ENCODE measurements at regions not wholly inside any gene's neighbourhood (a gene's known extent, or its start where the extent isn't known, plus 50 kb on each side); places are given as distances from the start of the nearest gene placed in this dataset.
"Not testable (repeated sequence)": the region's sequence is repeated elsewhere in the genome, so short reads cannot be mapped to it uniquely, and the experiment has no call there.

GRCh38 chr1:104248385-104248784, 498.7 kb downstream of the AMY1C start:
- H3K9me3 ChIP-seq (ENCODE audit: low read length) = no peaks in the 10 kb centered on the region
- no peaks in the 10 kb centered on the region for H3K36me3 ChIP-seq (ENCODE audit: insufficient read depth, low read length)
- no peak overlapping the region for H3K27ac ChIP-seq (ENCODE audit: low read depth, low read length)
- no peaks in the 10 kb centered on the region for H3K27me3 ChIP-seq (ENCODE audit: control insufficient read depth in 1 of 2, insufficient read depth in 2 of 2, low read length in 2 of 2)
- H3K9ac ChIP-seq (ENCODE audit: low read length) = no peak overlapping the region
- H3K4me3 ChIP-seq (ENCODE audit: low read depth in 1 of 2, low read length in 2 of 2) = no peak overlapping the region
- no peaks in the 10 kb centered on the region for H3K4me1 ChIP-seq (ENCODE audit: insufficient read depth, low read length)

GRCh38 chr1:104259481-104259880, 509.8 kb downstream of the AMY1C start:
- Histone ChIP-seq H3K9me3 (ENCODE audit: low read length) (no peaks in the 10 kb centered on the region), H3K27ac (ENCODE audit: low read depth, low read length) (no peak overlapping the region), H3K9ac (ENCODE audit: low read length) (no peak overlapping the region), H3K36me3 (ENCODE audit: insufficient read depth, low read length) (no peaks in the 10 kb centered on the region), H3K27me3 (ENCODE audit: control insufficient read depth in 1 of 2, insufficient read depth in 2 of 2, low read length in 2 of 2) (no peaks in the 10 kb centered on the region), H3K4me1 (ENCODE audit: insufficient read depth, low read length) (no peaks in the 10 kb centered on the region), H3K4me3 (ENCODE audit: low read depth in 1 of 2, low read length in 2 of 2) (no peak overlapping the region)

GRCh38 chr1:104263110-104263509, 513.4 kb downstream of the AMY1C start:
- H3K27me3 ChIP-seq (ENCODE audit: control insufficient read depth in 1 of 2, insufficient read depth in 2 of 2, low read length in 2 of 2); H3K9me3 ChIP-seq (ENCODE audit: low read length); H3K36me3 ChIP-seq (ENCODE audit: insufficient read depth, low read length); H3K27ac ChIP-seq (ENCODE audit: low read depth, low read length); H3K4me1 ChIP-seq (ENCODE audit: insufficient read depth, low read length); H3K4me3 ChIP-seq (ENCODE audit: low read depth in 1 of 2, low read length in 2 of 2); H3K9ac ChIP-seq (ENCODE audit: low read length): not testable (repeated sequence)

- Histone ChIP-seq H3K36me3 (ENCODE audit: insufficient read depth, low read length) (no peaks in the 10 kb centered on the region), H3K9ac (ENCODE audit: low read length) (no peak overlapping the region), H3K4me3 (ENCODE audit: low read depth in 1 of 2, low read length in 2 of 2) (no peak overlapping the region), H3K27ac (ENCODE audit: low read depth, low read length) (no peak overlapping the region), H3K27me3 (ENCODE audit: control insufficient read depth in 1 of 2, insufficient read depth in 2 of 2, low read length in 2 of 2) (no peaks in the 10 kb centered on the region), H3K9me3 (ENCODE audit: low read length) (no peaks in the 10 kb centered on the region), H3K4me1 (ENCODE audit: insufficient read depth, low read length) (no peaks in the 10 kb centered on the region)
These were observed 514.8 kb downstream of the AMY1C start for GRCh38 chr1:104264521-104264920.

- no peaks in the 10 kb centered on the region for H3K9me3 ChIP-seq (ENCODE audit: low read length)
- H3K4me1 ChIP-seq (ENCODE audit: insufficient read depth, low read length) = no peaks in the 10 kb centered on the region
- H3K9ac ChIP-seq (ENCODE audit: low read length) = no peak overlapping the region
- no peaks in the 10 kb centered on the region for H3K27me3 ChIP-seq (ENCODE audit: control insufficient read depth in 1 of 2, insufficient read depth in 2 of 2, low read length in 2 of 2)
- H3K36me3 ChIP-seq (ENCODE audit: insufficient read depth, low read length) = no peaks in the 10 kb centered on the region
- no peak overlapping the region for H3K4me3 ChIP-seq (ENCODE audit: low read depth in 1 of 2, low read length in 2 of 2)
- H3K27ac ChIP-seq (ENCODE audit: low read depth, low read length) = no peak overlapping the region
These were observed 515.5 kb downstream of the AMY1C start for GRCh38 chr1:104265163-104265562.

- Histone ChIP-seq H3K27me3 (ENCODE audit: control insufficient read depth in 1 of 2, insufficient read depth in 2 of 2, low read length in 2 of 2) (no peaks in the 10 kb centered on the region), H3K36me3 (ENCODE audit: insufficient read depth, low read length) (no peaks in the 10 kb centered on the region), H3K4me3 (ENCODE audit: low read depth in 1 of 2, low read length in 2 of 2) (no peak overlapping the region), H3K9me3 (ENCODE audit: low read length) (no peaks in the 10 kb centered on the region), H3K4me1 (ENCODE audit: insufficient read depth, low read length) (no peaks in the 10 kb centered on the region), H3K9ac (ENCODE audit: low read length) (no peak overlapping the region), H3K27ac (ENCODE audit: low read depth, low read length) (no peak overlapping the region)
These were observed 516.9 kb downstream of the AMY1C start for GRCh38 chr1:104266612-104267011.

- H3K27ac ChIP-seq (ENCODE audit: low read depth, low read length); H3K4me3 ChIP-seq (ENCODE audit: low read depth in 1 of 2, low read length in 2 of 2); H3K4me1 ChIP-seq (ENCODE audit: insufficient read depth, low read length); H3K9me3 ChIP-seq (ENCODE audit: low read length); H3K36me3 ChIP-seq (ENCODE audit: insufficient read depth, low read length); H3K9ac ChIP-seq (ENCODE audit: low read length); H3K27me3 ChIP-seq (ENCODE audit: control insufficient read depth in 1 of 2, insufficient read depth in 2 of 2, low read length in 2 of 2): not testable (repeated sequence)
These were observed 538.6 kb downstream of the AMY1C start for GRCh38 chr1:104288322-104288721.

- no peaks in the 10 kb centered on the region for H3K36me3 ChIP-seq (ENCODE audit: insufficient read depth, low read length)
- H3K4me3 ChIP-seq (ENCODE audit: low read depth in 1 of 2, low read length in 2 of 2) = no peak overlapping the region
- no peaks in the 10 kb centered on the region for H3K4me1 ChIP-seq (ENCODE audit: insufficient read depth, low read length)
- no peaks in the 10 kb centered on the region for H3K27me3 ChIP-seq (ENCODE audit: control insufficient read depth in 1 of 2, insufficient read depth in 2 of 2, low read length in 2 of 2)
- no peaks in the 10 kb centered on the region for H3K9me3 ChIP-seq (ENCODE audit: low read length)
- H3K9ac ChIP-seq (ENCODE audit: low read length) = no peak overlapping the region
- no peak overlapping the region for H3K27ac ChIP-seq (ENCODE audit: low read depth, low read length)
These were observed 541.5 kb downstream of the AMY1C start for GRCh38 chr1:104291156-104291555.

GRCh38 chr1:104294259-104294658, 544.6 kb downstream of the AMY1C start:
- Histone ChIP-seq H3K27ac (ENCODE audit: low read depth, low read length) (no peak overlapping the region), H3K27me3 (ENCODE audit: control insufficient read depth in 1 of 2, insufficient read depth in 2 of 2, low read length in 2 of 2) (no peaks in the 10 kb centered on the region), H3K9ac (ENCODE audit: low read length) (no peak overlapping the region), H3K36me3 (ENCODE audit: insufficient read depth, low read length) (no peaks in the 10 kb centered on the region), H3K9me3 (ENCODE audit: low read length) (no peaks in the 10 kb centered on the region), H3K4me1 (ENCODE audit: insufficient read depth, low read length) (no peaks in the 10 kb centered on the region), H3K4me3 (ENCODE audit: low read depth in 1 of 2, low read length in 2 of 2) (no peak overlapping the region)

- H3K27ac ChIP-seq (ENCODE audit: low read depth, low read length) = no peak overlapping the region
- no peaks in the 10 kb centered on the region for H3K27me3 ChIP-seq (ENCODE audit: control insufficient read depth in 1 of 2, insufficient read depth in 2 of 2, low read length in 2 of 2)
- H3K4me3 ChIP-seq (ENCODE audit: low read depth in 1 of 2, low read length in 2 of 2) = no peak overlapping the region
- H3K9ac ChIP-seq (ENCODE audit: low read length) = no peak overlapping the region
- H3K9me3 ChIP-seq (ENCODE audit: low read length) = no peaks in the 10 kb centered on the region
- H3K36me3 ChIP-seq (ENCODE audit: insufficient read depth, low read length) = no peaks in the 10 kb centered on the region
- H3K4me1 ChIP-seq (ENCODE audit: insufficient read depth, low read length) = no peaks in the 10 kb centered on the region
These were observed 545.8 kb downstream of the AMY1C start for GRCh38 chr1:104295511-104295910.

- Histone ChIP-seq H3K9me3 (ENCODE audit: low read length) (no peaks in the 10 kb centered on the region), H3K36me3 (ENCODE audit: insufficient read depth, low read length) (no peaks in the 10 kb centered on the region), H3K4me3 (ENCODE audit: low read depth in 1 of 2, low read length in 2 of 2) (no peak overlapping the region), H3K27ac (ENCODE audit: low read depth, low read length) (no peak overlapping the region), H3K9ac (ENCODE audit: low read length) (no peak overlapping the region), H3K4me1 (ENCODE audit: insufficient read depth, low read length) (no peaks in the 10 kb centered on the region), H3K27me3 (ENCODE audit: control insufficient read depth in 1 of 2, insufficient read depth in 2 of 2, low read length in 2 of 2) (no peaks in the 10 kb centered on the region)
These were observed 560.0 kb downstream of the AMY1C start for GRCh38 chr1:104309673-104310072.

GRCh38 chr1:104315823-104316222, 566.1 kb downstream of the AMY1C start:
- Histone ChIP-seq H3K4me1 (ENCODE audit: insufficient read depth, low read length) (no peaks in the 10 kb centered on the region), H3K27me3 (ENCODE audit: control insufficient read depth in 1 of 2, insufficient read depth in 2 of 2, low read length in 2 of 2) (no peaks in the 10 kb centered on the region), H3K36me3 (ENCODE audit: insufficient read depth, low read length) (no peaks in the 10 kb centered on the region), H3K9ac (ENCODE audit: low read length) (no peak overlapping the region), H3K4me3 (ENCODE audit: low read depth in 1 of 2, low read length in 2 of 2) (no peak overlapping the region), H3K9me3 (ENCODE audit: low read length) (no peaks in the 10 kb centered on the region), H3K27ac (ENCODE audit: low read depth, low read length) (no peak overlapping the region)

All from muscle layer of colon (tissue), 2 donors.